Neutrophil (primary cell): ENCODE measurements at regions not wholly inside any gene's neighbourhood (a gene's known extent, or its start where the extent isn't known, plus 50 kb on each side); places are given as distances from the start of the nearest gene placed in this dataset.

Experiments
- H3K27ac ChIP-seq: fragments of 200-600 bp; sonication (generic); 2 replicates; pipeline ENCODE4 v1.5.1; 2016; ENCODE audit warnings: mild to moderate bottlenecking, moderate library complexity
- H3K27me3 ChIP-seq: fragments of 200-600 bp; sonication (generic); 2 replicates; pipeline ENCODE4 v1.6.0; 2016; ENCODE audit warnings: mild to moderate bottlenecking
- H3K36me3 ChIP-seq: fragments of 200-600 bp; sonication (generic); 2 replicates; pipeline ENCODE4 v1.5.1; 2017
- H3K4me1 ChIP-seq, 2 experiments: fragments of 200-600 bp in 1 of 2; sonication (generic) in 1 of 2; 1 replicate in 1 of 2; 2 replicates in 1 of 2; pipeline versions ENCODE4 v1.5.1 to v1.6.1; 2013 to 2016; ENCODE audit warnings: low read depth in 1 of 2, low read length in 1 of 2, mild to moderate bottlenecking in 1 of 2, moderate library complexity in 1 of 2; ENCODE audit not compliant: control insufficient read depth in 1 of 2, insufficient read depth in 1 of 2
- H3K4me3 ChIP-seq, 2 experiments: fragments of 200-600 bp in 1 of 2; sonication (generic) in 1 of 2; 1 replicate in 1 of 2; 2 replicates in 1 of 2; pipeline ENCODE4 v1.5.1; 2013 to 2016; ENCODE audit warnings: low read depth in 1 of 2, low read length in 1 of 2, mild to moderate bottlenecking in 1 of 2, moderate library complexity in 1 of 2
- H3K9me3 ChIP-seq: fragments of 200-600 bp; sonication (generic); 2 replicates; pipeline ENCODE4 v1.5.1; 2016
- CTCF ChIP-seq: fragments of 200-600 bp; sonication (generic); IDR thresholded peaks from 2 replicates; pipeline ENCODE4 v1.5.1; 2016; ENCODE audit warnings: antibody characterized with exemption

- no peak for TF ChIP-seq CTCF
- no peaks in the 10 kb centered on the region for H3K36me3 ChIP-seq
Measured at GRCh38 chr2:123144082-123144481, 881.0 kb upstream of the CNTNAP5 start.

GRCh38 chr2:123153041-123153440, 872.0 kb upstream of the CNTNAP5 start:
- H3K4me3 ChIP-seq: no peak overlapping the region
- no peak overlapping the region for H3K27ac ChIP-seq
- no peaks in the 10 kb centered on the region for H3K27me3 ChIP-seq
- no peaks in the 10 kb centered on the region for H3K36me3 ChIP-seq
- TF ChIP-seq CTCF: no peak
- H3K9me3 ChIP-seq: no peaks in the 10 kb centered on the region
- H3K4me1 ChIP-seq: no peaks in the 10 kb centered on the region

More at GRCh38 chr2:123144082-123144481, 881.0 kb upstream of the CNTNAP5 start:
- no peak overlapping the region for H3K4me3 ChIP-seq
- no peaks in the 10 kb centered on the region for H3K4me1 ChIP-seq
- H3K27me3 ChIP-seq: no peaks in the 10 kb centered on the region
- no peak overlapping the region for H3K27ac ChIP-seq
- H3K9me3 ChIP-seq: no peaks in the 10 kb centered on the region

GRCh38 chr2:123154195-123154594, 870.9 kb upstream of the CNTNAP5 start:
- H3K4me3 ChIP-seq: no peak overlapping the region
- H3K27ac ChIP-seq: no peak overlapping the region
- no peaks in the 10 kb centered on the region for H3K27me3 ChIP-seq
- H3K4me1 ChIP-seq: no peaks in the 10 kb centered on the region
- H3K9me3 ChIP-seq: no peaks in the 10 kb centered on the region
- H3K36me3 ChIP-seq: no peaks in the 10 kb centered on the region
- no peak for TF ChIP-seq CTCF

- Histone ChIP-seq H3K27me3 (no peaks in the 10 kb centered on the region), H3K4me1 (no peaks in the 10 kb centered on the region)
Measured at GRCh38 chr2:123157016-123157415, 868.1 kb upstream of the CNTNAP5 start.

GRCh38 chr2:123162400-123163016, 862.6 kb upstream of the CNTNAP5 start:
- no peak for TF ChIP-seq CTCF
- Histone ChIP-seq H3K9me3 (no peaks in the 10 kb centered on the region), H3K4me1 (no peaks in the 10 kb centered on the region), H3K36me3 (no peaks in the 10 kb centered on the region), H3K27ac (no peak overlapping the region), H3K4me3 (no peak overlapping the region), H3K27me3 (no peaks in the 10 kb centered on the region)

More at GRCh38 chr2:123157016-123157415, 868.1 kb upstream of the CNTNAP5 start:
- Histone ChIP-seq H3K36me3 (no peaks in the 10 kb centered on the region), H3K9me3 (no peaks in the 10 kb centered on the region), H3K4me3 (no peak overlapping the region), H3K27ac (no peak overlapping the region)
- TF ChIP-seq CTCF: no peak
